GM12891 (cell line): ENCODE measurements at regions not wholly inside any gene's neighbourhood (a gene's known extent, or its start where the extent isn't known, plus 50 kb on each side); places are given as distances from the start of the nearest gene placed in this dataset.

Source experiments
- PAX5 ChIP-seq: IDR thresholded peaks from 2 replicates; pipeline ENCODE4 v1.6.1; 2011; ENCODE audit warnings: low read length, moderate library complexity, mild to moderate bottlenecking; ENCODE audit not compliant: insufficient read depth, severe bottlenecking
- POLR2A ChIP-seq: IDR thresholded peaks from 2 replicates; pipeline ENCODE4 v1.6.1; 2011; ENCODE audit warnings: low read depth, low read length, control low read depth
- POLR2AphosphoS5 ChIP-seq: IDR thresholded peaks from 2 replicates; pipeline ENCODE4 v1.6.1; 2011; ENCODE audit warnings: low read depth, low read length, control low read depth
- POU2F2 ChIP-seq: IDR thresholded peaks from 2 replicates; pipeline ENCODE4 v1.6.1; 2011; ENCODE audit warnings: low read depth, mild to moderate bottlenecking, control low read depth, low read length, moderate library complexity
- SPI1 ChIP-seq: IDR thresholded peaks from 2 replicates; pipeline ENCODE4 v1.6.1; 2011; ENCODE audit warnings: low read depth, low read length, control low read depth
- TAF1 ChIP-seq: IDR thresholded peaks from 2 replicates; pipeline ENCODE4 v1.6.1; 2011; ENCODE audit warnings: low read depth, low read length, control low read depth

- TF ChIP-seq POLR2A (no peak), POLR2AphosphoS5 (no peak), TAF1 (no peak), POU2F2 (no peak), PAX5 (no peak), SPI1 (no peak)
Measured at GRCh38 chr11:116388146-116388545, 384.6 kb downstream of the BUD13 start.
